ENCODE measurements at regions not wholly inside any gene's neighbourhood (a gene's known extent, or its start where the extent isn't known, plus 50 kb on each side); places are given as distances from the start of the nearest gene placed in this dataset.

GRCh38 chr2:173451118-173451517, 96.4 kb downstream of the CDCA7 start:
- Histone ChIP-seq H3F3A (ENCODE audit: insufficient read depth, low read length, poor library complexity, severe bottlenecking) (peaks cover 3% of the 10 kb centered on the region), H3K4me3 (ENCODE audit: low read length) (no peak overlapping the region), H2AFZ (ENCODE audit: low read depth, low read length) (no peak overlapping the region), H3K9me3 (ENCODE audit: low read length) (no peaks in the 10 kb centered on the region), H3K27me3 (ENCODE audit: insufficient read depth, low read depth, low read length) (no peaks in the 10 kb centered on the region), H3K36me3 (ENCODE audit: insufficient read depth, low read length) (no peaks in the 10 kb centered on the region), H3K27ac (ENCODE audit: low read length) (no peak overlapping the region), H4K20me1 (ENCODE audit: insufficient read depth) (no peaks in the 10 kb centered on the region), H3K4me2 (ENCODE audit: low read length) (no peak overlapping the region), H3K9me2 (ENCODE audit: insufficient read depth, low read length) (no peaks in the 10 kb centered on the region), H3K9ac (ENCODE audit: low read length) (no peak overlapping the region), H3K79me2 (replicated peaks; ENCODE audit: insufficient read depth, low read length) (no peaks in the 10 kb centered on the region)
- TF ChIP-seq SMC3 (conservative IDR thresholded peaks at IDR 0.05; ENCODE audit: poor library complexity) (no peak), EZH2 (IDR thresholded peaks at IDR 0.05; ENCODE audit: borderline replicate concordance, insufficient read depth, low read length, poor library complexity, severe bottlenecking) (no peak), CTCF (IDR thresholded peaks at IDR 0.05; ENCODE audit: poor library complexity, severe bottlenecking) (no peak), TAF1 (IDR thresholded peaks at IDR 0.05; ENCODE audit: low read depth) (no peak), REST (IDR thresholded peaks at IDR 0.05; ENCODE audit: borderline replicate concordance) (no peak), RAD21 (conservative IDR thresholded peaks at IDR 0.05) (no peak), EP300 (conservative IDR thresholded peaks at IDR 0.05; ENCODE audit: poor library complexity, severe bottlenecking) (no peak), POLR2AphosphoS5 (IDR thresholded peaks at IDR 0.05) (no peak), MXI1 (conservative IDR thresholded peaks at IDR 0.05; ENCODE audit: poor library complexity, severe bottlenecking) (no peak)

- H3K9ac ChIP-seq (ENCODE audit: low read length), result no peak overlapping the region
- H4K20me1 ChIP-seq (ENCODE audit: insufficient read depth), result no peaks in the 10 kb centered on the region
- H3K79me2 ChIP-seq (replicated peaks; ENCODE audit: insufficient read depth, low read length), result no peaks in the 10 kb centered on the region
- no peak overlapping the region for H3K27ac ChIP-seq (ENCODE audit: low read length)
- no peaks in the 10 kb centered on the region for H3K9me2 ChIP-seq (ENCODE audit: insufficient read depth, low read length)
- no peak overlapping the region for H3K4me3 ChIP-seq (ENCODE audit: low read length)
- H3K4me2 ChIP-seq (ENCODE audit: low read length), result no peak overlapping the region
- TF ChIP-seq EZH2 (IDR thresholded peaks at IDR 0.05; ENCODE audit: borderline replicate concordance, insufficient read depth, low read length, poor library complexity, severe bottlenecking), result no peak
- no peak for TF ChIP-seq TAF1 (IDR thresholded peaks at IDR 0.05; ENCODE audit: low read depth)
- no peak for TF ChIP-seq REST (IDR thresholded peaks at IDR 0.05; ENCODE audit: borderline replicate concordance)
- no peak for TF ChIP-seq EP300 (conservative IDR thresholded peaks at IDR 0.05; ENCODE audit: poor library complexity, severe bottlenecking)
- no peak for TF ChIP-seq RAD21 (conservative IDR thresholded peaks at IDR 0.05)
- TF ChIP-seq MXI1 (conservative IDR thresholded peaks at IDR 0.05; ENCODE audit: poor library complexity, severe bottlenecking), result no peak
- no peak for TF ChIP-seq SMC3 (conservative IDR thresholded peaks at IDR 0.05; ENCODE audit: poor library complexity)
- no peak for TF ChIP-seq CTCF (IDR thresholded peaks at IDR 0.05; ENCODE audit: poor library complexity, severe bottlenecking)
- no peak for TF ChIP-seq POLR2AphosphoS5 (IDR thresholded peaks at IDR 0.05)
- no peaks in the 10 kb centered on the region for H3K36me3 ChIP-seq (ENCODE audit: insufficient read depth, low read length)
- peaks cover 3% of the 10 kb centered on the region for H3F3A ChIP-seq (ENCODE audit: insufficient read depth, low read length, poor library complexity, severe bottlenecking)
- no peak overlapping the region for H2AFZ ChIP-seq (ENCODE audit: low read depth, low read length)
- no peaks in the 10 kb centered on the region for H3K27me3 ChIP-seq (ENCODE audit: insufficient read depth, low read depth, low read length)
- H3K9me3 ChIP-seq (ENCODE audit: low read length), result no peaks in the 10 kb centered on the region
These were observed 97.3 kb downstream of the CDCA7 start for GRCh38 chr2:173451941-173452340.

All from neural cell (in vitro differentiated cells).